ENCODE measurements at regions not wholly inside any gene's neighbourhood (a gene's known extent, or its start where the extent isn't known, plus 50 kb on each side); places are given as distances from the start of the nearest gene placed in this dataset.

- Histone ChIP-seq H3K9me2 (ENCODE audit: insufficient read depth, low read length) (no peaks in the 10 kb centered on the region), H3K79me2 (replicated peaks; ENCODE audit: insufficient read depth, low read length) (no peaks in the 10 kb centered on the region), H3K9me3 (ENCODE audit: low read length) (no peaks in the 10 kb centered on the region), H3K4me2 (ENCODE audit: low read length) (no peak overlapping the region), H2AFZ (ENCODE audit: low read depth, low read length) (no peak overlapping the region), H3F3A (ENCODE audit: insufficient read depth, low read length, poor library complexity, severe bottlenecking) (no peaks in the 10 kb centered on the region), H3K27me3 (ENCODE audit: insufficient read depth, low read depth, low read length) (no peaks in the 10 kb centered on the region), H3K4me3 (ENCODE audit: low read length) (no peak overlapping the region), H3K27ac (ENCODE audit: low read length) (no peak overlapping the region), H3K9ac (ENCODE audit: low read length) (no peak overlapping the region), H4K20me1 (ENCODE audit: insufficient read depth) (no peaks in the 10 kb centered on the region), H3K36me3 (ENCODE audit: insufficient read depth, low read length) (no peaks in the 10 kb centered on the region)
- TF ChIP-seq CTCF (IDR thresholded peaks at IDR 0.05; ENCODE audit: poor library complexity, severe bottlenecking) = peak; percentile 29
- no peak for TF ChIP-seq EZH2 (IDR thresholded peaks at IDR 0.05; ENCODE audit: borderline replicate concordance, insufficient read depth, low read length, poor library complexity, severe bottlenecking)
- TF ChIP-seq SMC3 (conservative IDR thresholded peaks at IDR 0.05; ENCODE audit: poor library complexity) = peak; percentile 44
- no peak for TF ChIP-seq RAD21 (conservative IDR thresholded peaks at IDR 0.05)
- no peak for TF ChIP-seq REST (IDR thresholded peaks at IDR 0.05; ENCODE audit: borderline replicate concordance)
These were observed 95.3 kb upstream of the PTPN13 start for GRCh38 chr4:86498863-86499166.

GRCh38 chr4:86500527-86500926 is 93.6 kb upstream of the PTPN13 start:
- no peaks in the 10 kb centered on the region for H3K9me3 ChIP-seq (ENCODE audit: low read length)

GRCh38 chr4:86502081-86502480 is 92.0 kb upstream of the PTPN13 start:
- no peak overlapping the region for H3K27ac ChIP-seq (ENCODE audit: low read length)

More at GRCh38 chr4:86500527-86500926, 93.6 kb upstream of the PTPN13 start:
- no peaks in the 10 kb centered on the region for H3K79me2 ChIP-seq (replicated peaks; ENCODE audit: insufficient read depth, low read length)
- H3K9me2 ChIP-seq (ENCODE audit: insufficient read depth, low read length) = no peaks in the 10 kb centered on the region
- no peak overlapping the region for H3K9ac ChIP-seq (ENCODE audit: low read length)
- H2AFZ ChIP-seq (ENCODE audit: low read depth, low read length) = no peak overlapping the region
- H3F3A ChIP-seq (ENCODE audit: insufficient read depth, low read length, poor library complexity, severe bottlenecking) = no peaks in the 10 kb centered on the region
- no peaks in the 10 kb centered on the region for H3K27me3 ChIP-seq (ENCODE audit: insufficient read depth, low read depth, low read length)
- TF ChIP-seq SMC3 (conservative IDR thresholded peaks at IDR 0.05; ENCODE audit: poor library complexity) = no peak
- H3K4me2 ChIP-seq (ENCODE audit: low read length) = no peak overlapping the region
- no peaks in the 10 kb centered on the region for H3K36me3 ChIP-seq (ENCODE audit: insufficient read depth, low read length)
- H3K4me3 ChIP-seq (ENCODE audit: low read length) = no peak overlapping the region
- no peaks in the 10 kb centered on the region for H4K20me1 ChIP-seq (ENCODE audit: insufficient read depth)
- no peak overlapping the region for H3K27ac ChIP-seq (ENCODE audit: low read length)

More at GRCh38 chr4:86502081-86502480, 92.0 kb upstream of the PTPN13 start:
- Histone ChIP-seq H3K27me3 (ENCODE audit: insufficient read depth, low read depth, low read length) (no peaks in the 10 kb centered on the region), H4K20me1 (ENCODE audit: insufficient read depth) (no peaks in the 10 kb centered on the region), H3K79me2 (replicated peaks; ENCODE audit: insufficient read depth, low read length) (no peaks in the 10 kb centered on the region), H3K9me3 (ENCODE audit: low read length) (no peaks in the 10 kb centered on the region), H3K4me3 (ENCODE audit: low read length) (no peak overlapping the region), H2AFZ (ENCODE audit: low read depth, low read length) (no peak overlapping the region), H3K9ac (ENCODE audit: low read length) (no peak overlapping the region), H3K9me2 (ENCODE audit: insufficient read depth, low read length) (no peaks in the 10 kb centered on the region), H3K4me2 (ENCODE audit: low read length) (no peak overlapping the region), H3K36me3 (ENCODE audit: insufficient read depth, low read length) (no peaks in the 10 kb centered on the region), H3F3A (ENCODE audit: insufficient read depth, low read length, poor library complexity, severe bottlenecking) (no peaks in the 10 kb centered on the region)
- TF ChIP-seq CTCF (IDR thresholded peaks at IDR 0.05; ENCODE audit: poor library complexity, severe bottlenecking) (no peak), SMC3 (conservative IDR thresholded peaks at IDR 0.05; ENCODE audit: poor library complexity) (no peak), MXI1 (conservative IDR thresholded peaks at IDR 0.05; ENCODE audit: poor library complexity, severe bottlenecking) (no peak), REST (IDR thresholded peaks at IDR 0.05; ENCODE audit: borderline replicate concordance) (no peak), EZH2 (IDR thresholded peaks at IDR 0.05; ENCODE audit: borderline replicate concordance, insufficient read depth, low read length, poor library complexity, severe bottlenecking) (no peak), RAD21 (conservative IDR thresholded peaks at IDR 0.05) (no peak), POLR2AphosphoS5 (IDR thresholded peaks at IDR 0.05) (no peak), TAF1 (IDR thresholded peaks at IDR 0.05; ENCODE audit: low read depth) (no peak), EP300 (conservative IDR thresholded peaks at IDR 0.05; ENCODE audit: poor library complexity, severe bottlenecking) (no peak)

Data from neural cell (in vitro differentiated cells).